Ovary (tissue), 3 donors: ENCODE measurements at regions not wholly inside any gene's neighbourhood (a gene's known extent, or its start where the extent isn't known, plus 50 kb on each side); places are given as distances from the start of the nearest gene placed in this dataset.

Experiments
- EP300 ChIP-seq: sonication (generic); formaldehyde crosslinking; IDR thresholded peaks from one replicate; pipeline ENCODE4 v1.6.1; 2017; ENCODE audit warnings: antibody characterized with exemption
- POLR2A ChIP-seq: fragments of 450-650 bp; IDR thresholded peaks from one replicate; pipeline ENCODE4 v1.6.1; 2017; ENCODE audit warnings: antibody characterized with exemption, mild to moderate bottlenecking, moderate library complexity
- TF ChIP-seq, protein P1 (sequence below), 3 donors: fragments of 450-650 bp in 2 of 3; fragments of 200-600 bp in 1 of 3; IDR thresholded peaks; one replicate each; pipeline versions ENCODE4 v1.5.1 to v1.8.0; 2016 to 2022; ENCODE audit warnings: antibody characterized with exemption in 3 of 3, mild to moderate bottlenecking in 1 of 3
- donor health status: DM: no; HTN: no; CAD: no.

DNA sequence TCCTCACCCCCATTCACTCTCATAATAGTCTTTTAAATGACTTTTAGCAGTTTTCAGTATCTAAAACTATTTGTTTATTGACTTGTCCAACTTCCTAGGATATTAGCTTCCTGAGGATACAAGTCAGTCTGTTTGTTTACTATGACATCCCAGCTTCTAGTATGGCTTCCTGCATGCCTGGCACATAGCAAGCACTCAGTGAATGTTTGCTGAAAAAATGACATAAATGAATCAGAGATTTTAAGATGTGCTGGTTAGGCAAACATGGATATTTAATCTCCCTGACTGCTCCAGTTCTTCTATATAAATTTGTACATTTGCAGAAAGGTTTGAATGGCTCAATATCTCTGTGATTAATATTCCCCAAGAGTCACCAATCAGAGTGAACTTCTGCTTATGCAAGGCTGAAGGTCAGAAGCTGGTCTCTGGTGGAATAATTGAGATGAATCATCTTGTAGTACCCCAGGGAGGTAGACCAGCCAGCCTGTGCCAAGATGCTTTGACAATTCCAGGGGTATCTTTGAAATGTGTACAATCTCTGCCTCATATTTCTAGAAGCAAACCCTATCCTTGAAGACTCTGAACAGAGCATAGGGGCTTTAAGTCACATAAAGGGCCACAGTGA is 219.0 kb upstream of the LMCD1 start:
- TF ChIP-seq, protein P1, sequence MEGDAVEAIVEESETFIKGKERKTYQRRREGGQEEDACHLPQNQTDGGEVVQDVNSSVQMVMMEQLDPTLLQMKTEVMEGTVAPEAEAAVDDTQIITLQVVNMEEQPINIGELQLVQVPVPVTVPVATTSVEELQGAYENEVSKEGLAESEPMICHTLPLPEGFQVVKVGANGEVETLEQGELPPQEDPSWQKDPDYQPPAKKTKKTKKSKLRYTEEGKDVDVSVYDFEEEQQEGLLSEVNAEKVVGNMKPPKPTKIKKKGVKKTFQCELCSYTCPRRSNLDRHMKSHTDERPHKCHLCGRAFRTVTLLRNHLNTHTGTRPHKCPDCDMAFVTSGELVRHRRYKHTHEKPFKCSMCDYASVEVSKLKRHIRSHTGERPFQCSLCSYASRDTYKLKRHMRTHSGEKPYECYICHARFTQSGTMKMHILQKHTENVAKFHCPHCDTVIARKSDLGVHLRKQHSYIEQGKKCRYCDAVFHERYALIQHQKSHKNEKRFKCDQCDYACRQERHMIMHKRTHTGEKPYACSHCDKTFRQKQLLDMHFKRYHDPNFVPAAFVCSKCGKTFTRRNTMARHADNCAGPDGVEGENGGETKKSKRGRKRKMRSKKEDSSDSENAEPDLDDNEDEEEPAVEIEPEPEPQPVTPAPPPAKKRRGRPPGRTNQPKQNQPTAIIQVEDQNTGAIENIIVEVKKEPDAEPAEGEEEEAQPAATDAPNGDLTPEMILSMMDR (IDR thresholded peaks at IDR 0.05) = no peak
- TF ChIP-seq EP300 (no peak), POLR2A (no peak)
